CD14-positive monocyte (primary cell): ENCODE measurements at regions not wholly inside any gene's neighbourhood (a gene's known extent, or its start where the extent isn't known, plus 50 kb on each side); places are given as distances from the start of the nearest gene placed in this dataset.

Experiments used
- DNase-seq, 3 donors: peaks; one replicate each; pipeline ENCODE4 v3.0.0-alpha.2; 2011 to 2022
- H2AFZ ChIP-seq: 2 replicates; pipeline ENCODE4 v1.6.0; 2012; ENCODE audit warnings: mild to moderate bottlenecking, low read depth, low read length, inconsistent platforms; ENCODE audit not compliant: insufficient read depth, poor library complexity, severe bottlenecking
- H3K27ac ChIP-seq, 2 donors: 1 replicate in 1 of 2; 2 replicates in 1 of 2; pipeline ENCODE4 v1.5.1; 2012 to 2013; ENCODE audit warnings: low read length in 2 of 2, control low read depth in 1 of 2, inconsistent platforms in 1 of 2, low read depth in 1 of 2, mild to moderate bottlenecking in 1 of 2
- H3K27me3 ChIP-seq, 2 donors: one replicate each; pipeline versions ENCODE4 v1.6.0 to v1.6.1; 2011 to 2013; ENCODE audit warnings: low read length in 2 of 2; ENCODE audit not compliant: control insufficient read depth in 2 of 2, insufficient read depth in 2 of 2
- H3K36me3 ChIP-seq, 2 donors: replicated peaks in 1 of 2; 1 replicate in 1 of 2; 2 replicates in 1 of 2; pipeline versions ENCODE4 v1.5.1 to v1.6.1; 2012 to 2013; ENCODE audit warnings: low read length in 2 of 2, control low read depth in 1 of 2, inconsistent platforms in 1 of 2, mild to moderate bottlenecking in 1 of 2; ENCODE audit not compliant: insufficient read depth in 2 of 2, control insufficient read depth in 1 of 2
- H3K4me1 ChIP-seq, 2 donors: 1 replicate in 1 of 2; 2 replicates in 1 of 2; pipeline versions ENCODE4 v1.5.1 to v1.6.1; 2012 to 2013; ENCODE audit warnings: low read length in 2 of 2, control low read depth in 1 of 2, inconsistent platforms in 1 of 2, mild to moderate bottlenecking in 1 of 2, moderate library complexity in 1 of 2; ENCODE audit not compliant: insufficient read depth in 2 of 2, control insufficient read depth in 1 of 2
- H3K4me2 ChIP-seq: replicated peaks from 2 replicates; pipeline ENCODE3; 2012; ENCODE audit warnings: low read length, moderate library complexity, mild to moderate bottlenecking; ENCODE audit not compliant: poor library complexity, severe bottlenecking; ENCODE audit errors: extremely low read depth
- H3K4me3 ChIP-seq, 3 experiments: fragments of 200-600 bp in 1 of 3; sonication (generic) in 1 of 3; replicated peaks in 1 of 3; 1 replicate in 2 of 3; 2 replicates in 1 of 3; pipeline ENCODE4 v1.5.1; 2011 to 2013; ENCODE audit warnings: low read length in 3 of 3, mild to moderate bottlenecking in 3 of 3, control low read depth in 2 of 3, low read depth in 2 of 3, inconsistent platforms in 1 of 3, moderate library complexity in 1 of 3
- H3K79me2 ChIP-seq: 2 replicates; pipeline ENCODE4 v1.6.0; 2012; ENCODE audit warnings: mild to moderate bottlenecking, control low read depth, inconsistent platforms, low read length, moderate library complexity; ENCODE audit not compliant: insufficient read depth
- H3K9ac ChIP-seq: 2 replicates; pipeline ENCODE4 v1.6.0; 2017; ENCODE audit warnings: low read length, mild to moderate bottlenecking; ENCODE audit not compliant: insufficient read depth, poor library complexity, severe bottlenecking
- H3K9me3 ChIP-seq, 2 donors: replicated peaks in 1 of 2; 1 replicate in 1 of 2; 2 replicates in 1 of 2; pipeline versions ENCODE4 v1.5.1 to v1.6.1; 2012 to 2013; ENCODE audit warnings: low read length in 2 of 2, control low read depth in 1 of 2; ENCODE audit not compliant: control insufficient read depth in 1 of 2, insufficient read depth in 1 of 2
- H4K20me1 ChIP-seq: 2 replicates; pipeline ENCODE4 v1.6.0; 2012; ENCODE audit warnings: mild to moderate bottlenecking, low read length, control low read depth, moderate library complexity; ENCODE audit not compliant: insufficient read depth
- H3K27ac Mint-ChIP-seq, 7 donors: one replicate each; pipeline ENCODE4 v1.8.0; 2020; ENCODE audit warnings: mild to moderate bottlenecking in 7 of 7, mixed read lengths in 7 of 7, moderate library complexity in 6 of 7, inconsistent platforms in 2 of 7
- H3K27me3 Mint-ChIP-seq, 3 donors: one replicate each; pipeline ENCODE4 v1.8.0; 2021 to 2022; ENCODE audit warnings: low read depth in 3 of 3, mild to moderate bottlenecking in 3 of 3, mixed read lengths in 3 of 3, moderate library complexity in 3 of 3, inconsistent platforms in 1 of 3
- H3K36me3 Mint-ChIP-seq, 2 donors: one replicate each; pipeline ENCODE4 v1.8.0; 2020; ENCODE audit warnings: mixed read lengths in 2 of 2, inconsistent platforms in 1 of 2, mild to moderate bottlenecking in 1 of 2
- H3K4me1 Mint-ChIP-seq: one replicate; pipeline ENCODE4 v1.8.0; 2020; ENCODE audit warnings: mild to moderate bottlenecking, mixed read lengths
- H3K4me3 Mint-ChIP-seq, 2 donors: one replicate each; pipeline ENCODE4 v1.8.0; 2020; ENCODE audit warnings: mild to moderate bottlenecking in 2 of 2, mixed read lengths in 2 of 2, moderate library complexity in 1 of 2
- H3K9me3 Mint-ChIP-seq, 7 donors: one replicate each; pipeline ENCODE4 v1.8.0; 2020 to 2022; ENCODE audit warnings: mixed read lengths in 7 of 7, mild to moderate bottlenecking in 6 of 7, moderate library complexity in 6 of 7, inconsistent platforms in 2 of 7
- WGBS: methylation state at CpG from one replicate; pipeline ENCODE4 v1.1.5; 2013; ENCODE audit warnings: missing lambda C conversion rate; ENCODE audit not compliant: insufficient coverage; 5-methylcytosine and 5-hydroxymethylcytosine counted together
- intact Hi-C, 2 donors: fragments of 100-400 bp; cut with micrococcal nuclease; formaldehyde crosslinking; loops; one replicate each; pipeline versions ENCODE4 v1.15.0 to v1.15.1; 2023
- TF ChIP-seq, protein P1 (sequence below): fragments of 200-600 bp; IDR thresholded peaks from one replicate; pipeline ENCODE4 v1.8.0; 2022; ENCODE audit warnings: antibody characterized with exemption, mild to moderate bottlenecking

DNA sequence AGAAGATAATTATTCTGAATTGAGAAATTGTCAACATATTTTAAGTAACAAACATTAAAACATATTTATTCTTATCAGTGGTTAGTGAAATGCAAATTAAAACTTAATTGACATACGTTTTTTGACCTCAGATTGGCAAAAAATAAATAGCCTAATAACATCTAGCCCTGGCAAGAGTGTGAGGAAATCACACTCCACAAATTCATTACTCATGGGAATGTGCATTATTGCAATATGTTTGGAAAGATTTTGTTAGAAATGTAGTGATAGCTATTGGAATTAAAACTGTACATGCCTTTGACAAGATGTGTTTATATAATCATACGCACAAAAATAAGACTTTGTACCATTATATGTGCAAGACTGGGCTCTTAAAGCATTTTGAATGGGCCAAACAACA lies 168.6 kb downstream of the KITLG start:
- Histone ChIP-seq H3K27me3 (no peaks in the 10 kb centered on the region), H3K27ac (no peak overlapping the region), H3K36me3 (no peaks in the 10 kb centered on the region), H3K4me3 (no peak overlapping the region), H3K4me2 (no peak overlapping the region), H3K4me1 (no peaks in the 10 kb centered on the region), H3K79me2 (no peaks in the 10 kb centered on the region), H3K9me3 (no peaks in the 10 kb centered on the region), H2AFZ (no peak overlapping the region), H3K9ac (no peak overlapping the region), H4K20me1 (no peaks in the 10 kb centered on the region)
- H3K36me3 Mint-ChIP-seq: no peaks in the 10 kb centered on the region
- no peak overlapping the region for H3K27ac Mint-ChIP-seq
- DNase-seq: no peak
- peaks cover 0 to 2% (median 0%) of the 10 kb centered on the region in 3 donors for H3K27me3 Mint-ChIP-seq
- intact Hi-C loops: no loop called here
- WGBS: no CpG with 5 or more reads among the region's 2 CpGs
- no peaks in the 10 kb centered on the region for H3K4me1 Mint-ChIP-seq
- TF ChIP-seq, protein P1, sequence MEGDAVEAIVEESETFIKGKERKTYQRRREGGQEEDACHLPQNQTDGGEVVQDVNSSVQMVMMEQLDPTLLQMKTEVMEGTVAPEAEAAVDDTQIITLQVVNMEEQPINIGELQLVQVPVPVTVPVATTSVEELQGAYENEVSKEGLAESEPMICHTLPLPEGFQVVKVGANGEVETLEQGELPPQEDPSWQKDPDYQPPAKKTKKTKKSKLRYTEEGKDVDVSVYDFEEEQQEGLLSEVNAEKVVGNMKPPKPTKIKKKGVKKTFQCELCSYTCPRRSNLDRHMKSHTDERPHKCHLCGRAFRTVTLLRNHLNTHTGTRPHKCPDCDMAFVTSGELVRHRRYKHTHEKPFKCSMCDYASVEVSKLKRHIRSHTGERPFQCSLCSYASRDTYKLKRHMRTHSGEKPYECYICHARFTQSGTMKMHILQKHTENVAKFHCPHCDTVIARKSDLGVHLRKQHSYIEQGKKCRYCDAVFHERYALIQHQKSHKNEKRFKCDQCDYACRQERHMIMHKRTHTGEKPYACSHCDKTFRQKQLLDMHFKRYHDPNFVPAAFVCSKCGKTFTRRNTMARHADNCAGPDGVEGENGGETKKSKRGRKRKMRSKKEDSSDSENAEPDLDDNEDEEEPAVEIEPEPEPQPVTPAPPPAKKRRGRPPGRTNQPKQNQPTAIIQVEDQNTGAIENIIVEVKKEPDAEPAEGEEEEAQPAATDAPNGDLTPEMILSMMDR: no peak
- H3K4me3 Mint-ChIP-seq: no peak overlapping the region
- no peaks in the 10 kb centered on the region for H3K9me3 Mint-ChIP-seq

DNA sequence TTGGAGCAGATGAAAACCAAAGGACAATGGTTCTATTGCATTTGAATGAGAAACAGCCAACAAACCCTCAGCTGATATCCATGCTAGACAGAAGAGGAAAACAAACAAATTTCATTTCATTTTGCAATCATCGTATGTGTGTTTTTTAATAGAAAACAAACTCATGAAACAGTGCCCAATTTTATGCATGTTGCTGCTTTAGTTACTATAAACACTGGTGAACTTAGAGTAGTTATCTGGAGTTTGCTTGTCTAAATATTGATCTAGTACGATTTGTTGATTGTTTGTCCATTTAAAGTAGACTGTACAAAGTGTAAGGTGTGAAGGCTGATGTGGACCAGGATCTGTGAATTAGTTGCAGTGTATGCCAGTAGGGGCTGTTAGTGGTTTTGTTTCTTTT lies 166.6 kb downstream of the KITLG start:
- no peak overlapping the region for H3K4me3 Mint-ChIP-seq
- no peak overlapping the region for H3K4me2 ChIP-seq
- H3K36me3 ChIP-seq: no peaks in the 10 kb centered on the region
- H3K4me1 Mint-ChIP-seq: no peaks in the 10 kb centered on the region
- no peak for DNase-seq
- 86% methylated on average over 1 of the region's 2 CpGs for WGBS
- H2AFZ ChIP-seq: no peak overlapping the region
- TF ChIP-seq, protein P1: no peak
- no peak overlapping the region for H3K27ac Mint-ChIP-seq
- H3K27me3 ChIP-seq: no peaks in the 10 kb centered on the region
- no peaks in the 10 kb centered on the region for H3K9me3 ChIP-seq
- intact Hi-C loops: no loop called here
- H3K27ac ChIP-seq: no peak overlapping the region
- no peak overlapping the region for H3K4me3 ChIP-seq
- no peak overlapping the region for H3K9ac ChIP-seq
- H3K27me3 Mint-ChIP-seq: peaks cover 0 to 2% (median 0%) of the 10 kb centered on the region in 3 donors
- no peaks in the 10 kb centered on the region for H3K9me3 Mint-ChIP-seq
- H3K4me1 ChIP-seq: no peaks in the 10 kb centered on the region
- no peaks in the 10 kb centered on the region for H3K79me2 ChIP-seq
- H4K20me1 ChIP-seq: no peaks in the 10 kb centered on the region
- no peaks in the 10 kb centered on the region for H3K36me3 Mint-ChIP-seq
